ENCODE measurements at regions not wholly inside any gene's neighbourhood (a gene's known extent, or its start where the extent isn't known, plus 50 kb on each side); places are given as distances from the start of the nearest gene placed in this dataset.
A peak's percentile ranks its signal among the peaks of the same experiment; 100 is the strongest.
"Not testable (repeated sequence)": the region's sequence is repeated elsewhere in the genome, so short reads cannot be mapped to it uniquely, and the experiment has no call there.

GRCh38 chr3:145294572-145294971, 866.4 kb downstream of the PLOD2 start:
- no peaks in the 10 kb centered on the region for H3K9me3 ChIP-seq (ENCODE audit: low read length)
- no peak for DNase-seq
- Mint-ChIP-seq H3K9me3 (peaks cover 0 to 29% (median 2%) of the 10 kb centered on the region in 5 donors), H3K27ac (no peak overlapping the region), H3K27me3 (no peaks in the 10 kb centered on the region), H3K4me3 (no peak overlapping the region), H3K4me1 (no peaks in the 10 kb centered on the region), H3K36me3 (no peaks in the 10 kb centered on the region)
- H3K27ac ChIP-seq (ENCODE audit: low read depth, low read length) = no peak overlapping the region
- no peak overlapping the region for H3K4me3 ChIP-seq (ENCODE audit: low read length)
- no peaks in the 10 kb centered on the region for H3K36me3 ChIP-seq (ENCODE audit: insufficient read depth, low read length)
- no peaks in the 10 kb centered on the region for H3K4me1 ChIP-seq (ENCODE audit: insufficient read depth, low read length)
- ChIA-PET POLR2A (no interaction called here), CTCF (no interaction called here)
- no peaks in the 10 kb centered on the region for H3K27me3 ChIP-seq (ENCODE audit: insufficient read depth, low read length, poor library complexity, severe bottlenecking)

- Histone ChIP-seq H3K27me3 (ENCODE audit: insufficient read depth, low read length, poor library complexity, severe bottlenecking) (no peaks in the 10 kb centered on the region), H3K4me3 (ENCODE audit: low read length) (no peak overlapping the region), H3K36me3 (ENCODE audit: insufficient read depth, low read length) (no peaks in the 10 kb centered on the region), H3K27ac (ENCODE audit: low read depth, low read length) (no peak overlapping the region), H3K4me1 (ENCODE audit: insufficient read depth, low read length) (no peaks in the 10 kb centered on the region), H3K9me3 (ENCODE audit: low read length) (no peaks in the 10 kb centered on the region)
- Mint-ChIP-seq H3K36me3 (no peaks in the 10 kb centered on the region), H3K27ac (no peak overlapping the region), H3K4me3 (no peak overlapping the region), H3K27me3 (no peaks in the 10 kb centered on the region), H3K4me1 (no peaks in the 10 kb centered on the region), H3K9me3 (peaks cover 0 to 15% (median 8%) of the 10 kb centered on the region in 5 donors)
- CTCF ChIA-PET = no interaction called here
- POLR2A ChIA-PET = no interaction called here
- no peak for DNase-seq
Measured at GRCh38 chr3:145307272-145307671, 853.7 kb downstream of the PLOD2 start.

GRCh38 chr3:145313751-145314150, 847.2 kb downstream of the PLOD2 start:
- Mint-ChIP-seq H3K4me3 (no peak overlapping the region), H3K27ac (no peak overlapping the region), H3K4me1 (no peaks in the 10 kb centered on the region), H3K27me3 (no peaks in the 10 kb centered on the region), H3K9me3 (peaks cover 4 to 21% (median 14%) of the 10 kb centered on the region in 5 donors), H3K36me3 (no peaks in the 10 kb centered on the region)
- Histone ChIP-seq H3K27ac (ENCODE audit: low read depth, low read length) (no peak overlapping the region), H3K4me1 (ENCODE audit: insufficient read depth, low read length) (no peaks in the 10 kb centered on the region), H3K27me3 (ENCODE audit: insufficient read depth, low read length, poor library complexity, severe bottlenecking) (no peaks in the 10 kb centered on the region), H3K4me3 (ENCODE audit: low read length) (no peak overlapping the region), H3K36me3 (ENCODE audit: insufficient read depth, low read length) (no peaks in the 10 kb centered on the region), H3K9me3 (ENCODE audit: low read length) (no peaks in the 10 kb centered on the region)
- DNase-seq = no peak
- POLR2A ChIA-PET = no interaction called here
- CTCF ChIA-PET = no interaction called here

- H3K27me3 Mint-ChIP-seq; DNase-seq; CTCF ChIA-PET; H3K27ac Mint-ChIP-seq; H3K4me1 ChIP-seq (ENCODE audit: insufficient read depth, low read length); H3K4me3 Mint-ChIP-seq; H3K36me3 Mint-ChIP-seq; H3K27ac ChIP-seq (ENCODE audit: low read depth, low read length); H3K4me1 Mint-ChIP-seq; H3K4me3 ChIP-seq (ENCODE audit: low read length); H3K36me3 ChIP-seq (ENCODE audit: insufficient read depth, low read length); H3K27me3 ChIP-seq (ENCODE audit: insufficient read depth, low read length, poor library complexity, severe bottlenecking); H3K9me3 ChIP-seq (ENCODE audit: low read length); POLR2A ChIA-PET: not testable (repeated sequence)
- H3K9me3 Mint-ChIP-seq = peaks cover 11 to 26% (median 13%) of the 10 kb centered on the region in 5 donors
Measured at GRCh38 chr3:145316253-145316652, 844.7 kb downstream of the PLOD2 start.

DNA sequence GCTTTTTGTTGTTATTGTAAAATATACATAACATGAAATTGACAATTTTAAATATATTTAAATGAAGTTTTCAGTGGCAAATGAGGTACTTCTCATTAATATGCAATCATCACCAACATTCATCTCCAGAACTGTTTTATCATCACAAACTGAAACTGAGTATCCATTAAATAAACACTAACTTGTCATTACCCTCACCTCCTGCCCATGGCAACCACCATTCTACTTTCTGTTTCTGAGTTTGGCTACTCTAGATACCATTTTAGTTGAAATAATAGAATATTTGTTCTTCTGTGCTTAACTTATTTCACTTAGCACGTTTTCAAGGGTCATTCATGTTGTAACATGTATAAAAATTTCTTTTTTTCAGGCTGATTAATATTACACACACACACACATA, 834.3 kb downstream of the PLOD2 start:
- ChIA-PET CTCF (no interaction called here), POLR2A (no interaction called here)
- no peak overlapping the region for H3K4me3 Mint-ChIP-seq
- H3K27me3 ChIP-seq (ENCODE audit: insufficient read depth, low read length, poor library complexity, severe bottlenecking) = no peaks in the 10 kb centered on the region
- H3K9me3 Mint-ChIP-seq = peaks cover 0 to 17% (median 0%) of the 10 kb centered on the region in 5 donors
- peak overlapping the region in 1 of 8 donors; percentile 32 for H3K27ac Mint-ChIP-seq
- DNase-seq = no peak
- H3K9me3 ChIP-seq (ENCODE audit: low read length) = no peaks in the 10 kb centered on the region
- H3K4me3 ChIP-seq (ENCODE audit: low read length) = no peak overlapping the region
- no peak overlapping the region for H3K27ac ChIP-seq (ENCODE audit: low read depth, low read length)
- H3K4me1 Mint-ChIP-seq = no peaks in the 10 kb centered on the region
- no peaks in the 10 kb centered on the region for H3K36me3 Mint-ChIP-seq
- no peaks in the 10 kb centered on the region for H3K4me1 ChIP-seq (ENCODE audit: insufficient read depth, low read length)
- H3K27me3 Mint-ChIP-seq = no peaks in the 10 kb centered on the region
- H3K36me3 ChIP-seq (ENCODE audit: insufficient read depth, low read length) = no peaks in the 10 kb centered on the region

DNA sequence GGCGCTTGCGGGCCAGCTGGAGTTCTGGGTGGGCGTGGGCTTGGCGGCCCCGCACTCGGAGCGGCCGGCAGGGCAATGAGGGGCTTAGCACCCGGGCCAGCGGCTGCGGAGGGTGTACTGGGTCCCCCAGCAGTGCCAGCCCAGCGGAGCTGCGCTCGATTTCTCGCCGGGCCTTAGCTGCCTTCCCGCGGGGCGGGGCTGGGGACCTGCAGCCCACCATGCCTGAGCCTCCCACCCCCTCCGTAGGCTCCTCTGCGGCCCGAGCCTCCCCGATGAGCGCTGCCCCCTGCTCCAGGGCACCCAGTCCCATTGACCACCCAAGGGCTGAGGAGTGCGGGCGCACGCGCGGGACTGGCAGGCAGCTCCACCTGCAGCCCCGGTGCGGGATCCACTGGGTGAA, 827.6 kb downstream of the PLOD2 start:
- H3K27me3 ChIP-seq (ENCODE audit: insufficient read depth, low read length, poor library complexity, severe bottlenecking); H3K4me3 Mint-ChIP-seq; H3K27ac Mint-ChIP-seq; H3K36me3 Mint-ChIP-seq; H3K27ac ChIP-seq (ENCODE audit: low read depth, low read length); H3K9me3 ChIP-seq (ENCODE audit: low read length); H3K4me1 ChIP-seq (ENCODE audit: insufficient read depth, low read length); CTCF ChIA-PET; H3K27me3 Mint-ChIP-seq; H3K4me1 Mint-ChIP-seq; POLR2A ChIA-PET; H3K36me3 ChIP-seq (ENCODE audit: insufficient read depth, low read length); H3K4me3 ChIP-seq (ENCODE audit: low read length): not testable (repeated sequence)
- peaks cover 0 to 11% (median 5%) of the 10 kb centered on the region in 5 donors for H3K9me3 Mint-ChIP-seq
- peak in 1 of 5 donors; percentile 46 for DNase-seq

DNA sequence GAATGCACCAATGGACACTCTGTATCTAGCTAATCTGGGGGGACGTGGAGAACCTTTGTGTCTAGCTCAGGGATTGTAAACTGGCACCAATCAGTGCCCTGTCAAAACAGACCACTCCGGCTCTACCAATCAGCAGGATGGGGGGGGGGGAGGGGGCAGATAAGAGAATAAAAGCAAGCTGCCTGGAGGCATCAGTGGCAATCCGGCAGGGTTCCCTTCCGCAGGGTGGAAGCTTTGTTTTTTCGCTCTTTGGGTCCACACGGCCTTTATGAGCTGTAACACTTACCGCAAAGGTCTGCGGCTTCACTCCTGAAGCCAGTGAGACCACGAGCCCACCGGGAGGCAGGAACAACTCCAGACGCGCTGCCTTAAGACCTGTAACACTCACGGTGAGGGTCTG, 827.1 kb downstream of the PLOD2 start:
- Mint-ChIP-seq H3K36me3 (no peaks in the 10 kb centered on the region), H3K4me1 (no peaks in the 10 kb centered on the region), H3K27ac (peak overlapping the region in 1 of 8 donors; percentile 5), H3K4me3 (no peak overlapping the region), H3K9me3 (peaks cover 0 to 8% (median 5%) of the 10 kb centered on the region in 5 donors), H3K27me3 (no peaks in the 10 kb centered on the region)
- no peaks in the 10 kb centered on the region for H3K27me3 ChIP-seq (ENCODE audit: insufficient read depth, low read length, poor library complexity, severe bottlenecking)
- no peaks in the 10 kb centered on the region for H3K9me3 ChIP-seq (ENCODE audit: low read length)
- CTCF ChIA-PET = no interaction called here
- H3K27ac ChIP-seq (ENCODE audit: low read depth, low read length) = no peak overlapping the region
- POLR2A ChIA-PET = no interaction called here
- no peak overlapping the region for H3K4me3 ChIP-seq (ENCODE audit: low read length)
- no peaks in the 10 kb centered on the region for H3K4me1 ChIP-seq (ENCODE audit: insufficient read depth, low read length)
- DNase-seq = no peak
- H3K36me3 ChIP-seq (ENCODE audit: insufficient read depth, low read length) = no peaks in the 10 kb centered on the region

DNA sequence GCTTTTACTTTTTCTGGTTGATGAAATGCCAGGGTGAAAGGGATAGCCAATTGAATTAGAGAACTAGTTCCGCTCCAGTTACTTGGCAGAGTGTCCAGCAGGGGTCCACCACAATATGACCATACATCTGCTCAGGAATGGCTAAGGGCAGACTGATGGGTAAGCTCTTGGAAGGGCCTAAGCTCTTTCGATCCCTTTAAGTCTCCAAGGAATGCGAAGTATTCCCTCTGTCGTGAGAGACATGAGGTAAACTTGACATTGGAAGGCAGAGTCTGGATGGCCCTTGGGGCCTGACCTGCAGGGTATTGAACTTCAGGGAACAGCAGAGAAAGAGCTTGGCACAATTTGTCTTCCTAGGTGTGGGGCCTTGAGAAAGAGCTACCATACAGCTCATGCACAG, 805.8 kb downstream of the PLOD2 start:
- Histone ChIP-seq H3K9me3 (ENCODE audit: low read length) (no peaks in the 10 kb centered on the region), H3K36me3 (ENCODE audit: insufficient read depth, low read length) (no peaks in the 10 kb centered on the region), H3K4me1 (ENCODE audit: insufficient read depth, low read length) (no peaks in the 10 kb centered on the region), H3K4me3 (ENCODE audit: low read length) (no peak overlapping the region), H3K27me3 (ENCODE audit: insufficient read depth, low read length, poor library complexity, severe bottlenecking) (no peaks in the 10 kb centered on the region), H3K27ac (ENCODE audit: low read depth, low read length) (no peak overlapping the region)
- no peaks in the 10 kb centered on the region for H3K36me3 Mint-ChIP-seq
- no peak for DNase-seq
- H3K4me3 Mint-ChIP-seq = no peak overlapping the region
- H3K27me3 Mint-ChIP-seq = no peaks in the 10 kb centered on the region
- H3K9me3 Mint-ChIP-seq = peaks cover 10 to 35% (median 17%) of the 10 kb centered on the region in 5 donors
- H3K27ac Mint-ChIP-seq = no peak overlapping the region
- no peaks in the 10 kb centered on the region for H3K4me1 Mint-ChIP-seq
- POLR2A ChIA-PET = no interaction called here
- CTCF ChIA-PET = no interaction called here

- CTCF ChIA-PET = no interaction called here
- Mint-ChIP-seq H3K4me3 (no peak overlapping the region), H3K27me3 (no peaks in the 10 kb centered on the region), H3K9me3 (peaks cover 12 to 34% (median 17%) of the 10 kb centered on the region in 5 donors), H3K36me3 (no peaks in the 10 kb centered on the region), H3K4me1 (no peaks in the 10 kb centered on the region), H3K27ac (no peak overlapping the region)
- H3K27ac ChIP-seq (ENCODE audit: low read depth, low read length) = no peak overlapping the region
- POLR2A ChIA-PET = no interaction called here
- H3K4me1 ChIP-seq (ENCODE audit: insufficient read depth, low read length) = no peaks in the 10 kb centered on the region
- no peak overlapping the region for H3K4me3 ChIP-seq (ENCODE audit: low read length)
- no peaks in the 10 kb centered on the region for H3K27me3 ChIP-seq (ENCODE audit: insufficient read depth, low read length, poor library complexity, severe bottlenecking)
- no peaks in the 10 kb centered on the region for H3K9me3 ChIP-seq (ENCODE audit: low read length)
- no peak for DNase-seq
- H3K36me3 ChIP-seq (ENCODE audit: insufficient read depth, low read length) = no peaks in the 10 kb centered on the region
Measured at GRCh38 chr3:145357453-145357852, 803.5 kb downstream of the PLOD2 start.

Measured in CD8-positive, alpha-beta memory T cell (primary cell).